NB4 (cell line): ENCODE measurements at regions not wholly inside any gene's neighbourhood (a gene's known extent, or its start where the extent isn't known, plus 50 kb on each side); places are given as distances from the start of the nearest gene placed in this dataset.
"Not testable (repeated sequence)": the region's sequence is repeated elsewhere in the genome, so short reads cannot be mapped to it uniquely, and the experiment has no call there.

Source experiments
- POLR2A ChIP-seq: IDR thresholded peaks from 2 replicates; pipeline ENCODE4 v1.6.1; 2011; ENCODE audit warnings: mild to moderate bottlenecking; ENCODE audit not compliant: insufficient read length; ENCODE audit errors: extremely low read depth
- TF ChIP-seq, protein P1 (sequence below): IDR thresholded peaks from one replicate; pipeline ENCODE4 v1.5.1; 2012; ENCODE audit warnings: low read depth, low read length

- TF ChIP-seq, protein P1, sequence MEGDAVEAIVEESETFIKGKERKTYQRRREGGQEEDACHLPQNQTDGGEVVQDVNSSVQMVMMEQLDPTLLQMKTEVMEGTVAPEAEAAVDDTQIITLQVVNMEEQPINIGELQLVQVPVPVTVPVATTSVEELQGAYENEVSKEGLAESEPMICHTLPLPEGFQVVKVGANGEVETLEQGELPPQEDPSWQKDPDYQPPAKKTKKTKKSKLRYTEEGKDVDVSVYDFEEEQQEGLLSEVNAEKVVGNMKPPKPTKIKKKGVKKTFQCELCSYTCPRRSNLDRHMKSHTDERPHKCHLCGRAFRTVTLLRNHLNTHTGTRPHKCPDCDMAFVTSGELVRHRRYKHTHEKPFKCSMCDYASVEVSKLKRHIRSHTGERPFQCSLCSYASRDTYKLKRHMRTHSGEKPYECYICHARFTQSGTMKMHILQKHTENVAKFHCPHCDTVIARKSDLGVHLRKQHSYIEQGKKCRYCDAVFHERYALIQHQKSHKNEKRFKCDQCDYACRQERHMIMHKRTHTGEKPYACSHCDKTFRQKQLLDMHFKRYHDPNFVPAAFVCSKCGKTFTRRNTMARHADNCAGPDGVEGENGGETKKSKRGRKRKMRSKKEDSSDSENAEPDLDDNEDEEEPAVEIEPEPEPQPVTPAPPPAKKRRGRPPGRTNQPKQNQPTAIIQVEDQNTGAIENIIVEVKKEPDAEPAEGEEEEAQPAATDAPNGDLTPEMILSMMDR = not testable (repeated sequence)
- TF ChIP-seq POLR2A = not testable (repeated sequence)
Measured at GRCh38 chr15:84130098-84130831, 105.3 kb upstream of the GOLGA6L4 start.
